IMR-90 (cell line): ENCODE measurements at regions not wholly inside any gene's neighbourhood (a gene's known extent, or its start where the extent isn't known, plus 50 kb on each side); places are given as distances from the start of the nearest gene placed in this dataset.

Experiments used
- ATAC-seq: fragments of 200-7000 bp; cut with Tn5 transposase; 2 replicates; pipeline ENCODE4 v1.9.1; 2020; ENCODE audit warnings: low read depth, mild to moderate bottlenecking, moderate library complexity
- BruUV-seq: library from RNA; stranded (reverse); fragments of 400-500 nt; replicated peaks from 2 replicates; lab custom pipeline; 2021; lab: Mats Ljungman, UMichigan
- CTCF ChIA-PET: fragments of 300-600 bp; formaldehyde crosslinking; extraction: SDS; loops from one replicate; lab custom pipeline; 2021; ENCODE audit warnings: antibody characterized with exemption; lab: Yijun Ruan, JAX
- POLR2A ChIA-PET: fragments of 300-600 bp; sonication (Branson Sonifier 250); formaldehyde crosslinking; loops from one replicate; lab custom pipeline; 2022; ENCODE audit warnings: antibody characterized with exemption; ENCODE audit not compliant: unreplicated experiment; lab: Charles Lee
- DNase-seq: peaks from one replicate; pipeline ENCODE4 v3.0.0; 2013
- H2AFZ ChIP-seq: replicated peaks from 2 replicates; pipeline ENCODE3; 2013; ENCODE audit warnings: low read length, mild to moderate bottlenecking; ENCODE audit not compliant: poor library complexity
- H2AK5ac ChIP-seq: 2 replicates; pipeline ENCODE4 v1.6.1; 2013; ENCODE audit warnings: low read depth, low read length, inconsistent platforms
- H2AK9ac ChIP-seq: replicated peaks from 2 replicates; pipeline ENCODE3; 2013; ENCODE audit warnings: mild to moderate bottlenecking, low read depth, low read length, moderate library complexity; ENCODE audit not compliant: poor library complexity
- H2BK120ac ChIP-seq: 2 replicates; pipeline ENCODE4 v1.6.1; 2013; ENCODE audit warnings: low read depth, low read length, inconsistent platforms
- H2BK15ac ChIP-seq: 3 replicates; pipeline ENCODE4 v1.6.1; 2013; ENCODE audit warnings: low read depth, low read length, inconsistent platforms
- H2BK20ac ChIP-seq: 2 replicates; pipeline ENCODE4 v1.6.1; 2013; ENCODE audit warnings: low read depth, mild to moderate bottlenecking, inconsistent platforms, low read length, moderate library complexity
- H2BK5ac ChIP-seq: 2 replicates; pipeline ENCODE4 v1.6.1; 2013; ENCODE audit warnings: mild to moderate bottlenecking, low read depth, low read length, inconsistent platforms; ENCODE audit not compliant: poor library complexity, severe bottlenecking
- H3K14ac ChIP-seq: replicated peaks from 2 replicates; pipeline ENCODE4 v1.6.1; 2013; ENCODE audit warnings: low read depth, low read length, inconsistent platforms
- H3K18ac ChIP-seq: 2 replicates; pipeline ENCODE4 v1.6.1; 2013; ENCODE audit warnings: low read depth, low read length, control low read depth
- H3K23ac ChIP-seq: 2 replicates; pipeline ENCODE4 v1.6.1; 2013; ENCODE audit warnings: low read depth, low read length, inconsistent platforms
- H3K27ac ChIP-seq: 2 replicates; pipeline ENCODE4 v1.5.1; 2013; ENCODE audit warnings: mild to moderate bottlenecking, control low read depth, low read length; ENCODE audit not compliant: insufficient read depth
- H3K27me3 ChIP-seq: 2 replicates; pipeline ENCODE4 v1.6.1; 2013; ENCODE audit warnings: low read length; ENCODE audit not compliant: control insufficient read depth, insufficient read depth
- H3K36me3 ChIP-seq: 2 replicates; pipeline ENCODE4 v1.6.1; 2013; ENCODE audit warnings: low read length, mixed read lengths; ENCODE audit not compliant: control insufficient read depth, insufficient read depth
- H3K4ac ChIP-seq: 2 replicates; pipeline ENCODE4 v1.6.1; 2013; ENCODE audit warnings: low read depth, low read length, inconsistent platforms
- H3K4me1 ChIP-seq: 2 replicates; pipeline ENCODE4 v1.6.1; 2013; ENCODE audit warnings: low read length, mixed read lengths; ENCODE audit not compliant: control insufficient read depth, insufficient read depth
- H3K4me2 ChIP-seq: 2 replicates; pipeline ENCODE4 v1.6.1; 2013; ENCODE audit warnings: low read depth, mild to moderate bottlenecking, control low read depth, low read length, moderate library complexity
- H3K4me3 ChIP-seq: 2 replicates; pipeline ENCODE4 v1.5.1; 2013; ENCODE audit warnings: low read depth, mild to moderate bottlenecking, control low read depth, low read length, moderate library complexity; ENCODE audit not compliant: insufficient read depth
- H3K56ac ChIP-seq: 2 replicates; pipeline ENCODE4 v1.6.1; 2013; ENCODE audit warnings: low read length, inconsistent platforms; ENCODE audit not compliant: insufficient read depth; ENCODE audit errors: extremely low read depth
- H3K79me1 ChIP-seq, 2 experiments: 2 replicates each; pipeline ENCODE4 v1.6.1; 2013; ENCODE audit warnings: low read length in 2 of 2, inconsistent platforms in 1 of 2, low read depth in 1 of 2
- H3K9ac ChIP-seq: 2 replicates; pipeline ENCODE4 v1.6.1; 2013; ENCODE audit warnings: low read depth, low read length, control low read depth
- H3K9me1 ChIP-seq: 2 replicates; pipeline ENCODE4 v1.6.1; 2013; ENCODE audit warnings: low read length, inconsistent platforms; ENCODE audit not compliant: insufficient read depth
- H3K9me3 ChIP-seq: 2 replicates; pipeline ENCODE4 v1.6.1; 2013; ENCODE audit warnings: low read length; ENCODE audit not compliant: control insufficient read depth, insufficient read depth
- H4K20me1 ChIP-seq: 2 replicates; pipeline ENCODE4 v1.6.1; 2013; ENCODE audit warnings: low read length, inconsistent platforms; ENCODE audit not compliant: insufficient read depth
- H4K5ac ChIP-seq: 2 replicates; pipeline ENCODE4 v1.6.1; 2013; ENCODE audit warnings: mild to moderate bottlenecking, low read depth, low read length, control low read depth
- H4K8ac ChIP-seq, 2 experiments: 2 replicates each; pipeline ENCODE4 v1.6.1; 2013; ENCODE audit warnings: low read depth in 2 of 2, low read length in 2 of 2, control low read depth in 1 of 2, inconsistent platforms in 1 of 2
- H4K91ac ChIP-seq: 2 replicates; pipeline ENCODE4 v1.6.1; 2013; ENCODE audit warnings: low read depth, low read length, inconsistent platforms; ENCODE audit not compliant: insufficient read depth
- BHLHE40 ChIP-seq: fragments of 150-350 bp; IDR thresholded peaks from 2 replicates; pipeline ENCODE4 v1.6.1; 2016; ENCODE audit warnings: mild to moderate bottlenecking, low read depth, low read length
- CEBPB ChIP-seq: IDR thresholded peaks from 2 replicates; pipeline ENCODE4 v1.6.1; 2012; ENCODE audit warnings: low read depth, low read length, improper control_type of control experiment
- NFE2L2 ChIP-seq: fragments of 150-350 bp; IDR thresholded peaks from 2 replicates; pipeline ENCODE4 v1.6.1; 2016; ENCODE audit warnings: low read depth, mild to moderate bottlenecking, low read length
- RAD21 ChIP-seq: IDR thresholded peaks from 2 replicates; pipeline ENCODE4 v1.6.1; 2012; ENCODE audit warnings: low read length, improper control_type of control experiment
- RFX5 ChIP-seq: IDR thresholded peaks from 2 replicates; pipeline ENCODE4 v1.8.0; 2012; ENCODE audit warnings: low read depth, mild to moderate bottlenecking, low read length, moderate library complexity
- SMC3 ChIP-seq: fragments of 150-350 bp; IDR thresholded peaks from 2 replicates; pipeline ENCODE4 v1.6.1; 2016; ENCODE audit warnings: low read depth, mild to moderate bottlenecking, antibody characterized with exemption, low read length, moderate library complexity
- WGBS, 2 experiments: methylation state at CpG; one replicate each; pipeline versions ENCODE4 v1.1.5 to v1.1.7; 2013; ENCODE audit warnings: missing lambda C conversion rate in 2 of 2; ENCODE audit not compliant: insufficient read length in 1 of 2; ENCODE audit errors: extremely low coverage in 2 of 2; 5-methylcytosine and 5-hydroxymethylcytosine counted together
- dilution Hi-C: fragments of 300-500 bp; cut with HindIII; formaldehyde crosslinking; loops from one replicate; pipeline ENCODE4 v1.14.3; 2018; ENCODE audit warnings: low sequenced_read_pairs; ENCODE audit not compliant: unreplicated experiment
- in situ Hi-C: fragments of 300-500 bp; cut with MboI; formaldehyde crosslinking; loops from 3 replicates; pipeline ENCODE4 v1.14.3; 2019; ENCODE audit warnings: low sequenced_read_pairs, inconsistent platforms, mixed read lengths
- intact Hi-C: fragments of 100-400 bp; cut with micrococcal nuclease; formaldehyde crosslinking; loops from 2 replicates; pipeline ENCODE4 v1.10.0; 2022
- TF ChIP-seq, protein P1 (sequence below): fragments of 150-350 bp; IDR thresholded peaks from 2 replicates; pipeline ENCODE4 v1.6.1; 2016; ENCODE audit warnings: low read depth, mild to moderate bottlenecking, low read length, moderate library complexity, borderline replicate concordance
- TF ChIP-seq, protein P2 (sequence below): conservative IDR thresholded peaks from 2 replicates; pipeline ENCODE4 v1.5.1; 2012; ENCODE audit warnings: mild to moderate bottlenecking, low read depth, low read length, improper control_type of control experiment
- TF ChIP-seq, protein P3 (sequence below): fragments of 150-350 bp; IDR thresholded peaks from 2 replicates; pipeline ENCODE4 v1.6.1; 2017; ENCODE audit warnings: mild to moderate bottlenecking, antibody characterized with exemption, low read length, low read depth

DNA sequence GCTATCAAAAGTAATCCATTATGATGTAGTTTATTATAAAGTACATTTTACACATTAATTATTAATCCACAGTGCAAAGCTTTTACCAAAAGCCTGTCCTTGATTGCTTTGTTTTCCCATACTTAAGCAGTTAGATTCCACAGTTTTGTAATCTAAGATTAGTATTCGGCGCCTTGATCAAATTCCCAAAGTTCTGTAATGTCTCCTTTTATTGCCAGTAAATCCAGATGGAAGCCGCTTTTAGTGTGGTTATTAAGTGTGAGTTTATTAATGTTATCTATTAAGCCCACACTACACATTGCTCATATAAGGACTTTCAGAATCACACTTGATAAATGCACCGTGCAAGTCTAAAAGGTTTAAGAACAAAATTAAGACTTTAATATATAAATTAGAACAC is 199.2 kb upstream of the PKN2 start:
- H3K23ac ChIP-seq: no peak overlapping the region
- no peak overlapping the region for H3K9ac ChIP-seq
- no peak overlapping the region for H2BK120ac ChIP-seq
- H3K4me1 ChIP-seq: no peaks in the 10 kb centered on the region
- no TSS peak for BruUV-seq
- H3K36me3 ChIP-seq: no peaks in the 10 kb centered on the region
- no peak for DNase-seq
- H3K27me3 ChIP-seq: no peaks in the 10 kb centered on the region; the same call in 1 of the 2 replicates
- no peak overlapping the region for H3K4me2 ChIP-seq
- no peak overlapping the region for H3K18ac ChIP-seq
- no CpG with 5 or more reads among the region's 4 CpGs for WGBS, 2 experiments
- ChIA-PET POLR2A (no interaction called here), CTCF (no interaction called here)
- H2BK15ac ChIP-seq: no peak overlapping the region
- H3K14ac ChIP-seq: no peak overlapping the region
- no peak for ATAC-seq
- H3K9me3 ChIP-seq: no peaks in the 10 kb centered on the region
- H3K56ac ChIP-seq: no peak overlapping the region
- no peak overlapping the region for H4K91ac ChIP-seq
- H4K5ac ChIP-seq: no peak overlapping the region
- dilution Hi-C loops (no loop called here), in situ Hi-C loops (no loop called here), intact Hi-C loops (no loop called here)
- H4K8ac ChIP-seq: no peak overlapping the region
- no peak overlapping the region for H2BK20ac ChIP-seq
- no peak overlapping the region for H2AK9ac ChIP-seq
- no peaks in the 10 kb centered on the region for H4K20me1 ChIP-seq
- no peak overlapping the region for H2AFZ ChIP-seq
- H3K27ac ChIP-seq: no peak overlapping the region
- no peak overlapping the region for H2BK5ac ChIP-seq
- H3K4me3 ChIP-seq: no peak overlapping the region
- TF ChIP-seq RFX5 (no peak), BHLHE40 (no peak), NFE2L2 (no peak), SMC3 (no peak), CEBPB (no peak), RAD21 (no peak)
- TF ChIP-seq, protein P1, sequence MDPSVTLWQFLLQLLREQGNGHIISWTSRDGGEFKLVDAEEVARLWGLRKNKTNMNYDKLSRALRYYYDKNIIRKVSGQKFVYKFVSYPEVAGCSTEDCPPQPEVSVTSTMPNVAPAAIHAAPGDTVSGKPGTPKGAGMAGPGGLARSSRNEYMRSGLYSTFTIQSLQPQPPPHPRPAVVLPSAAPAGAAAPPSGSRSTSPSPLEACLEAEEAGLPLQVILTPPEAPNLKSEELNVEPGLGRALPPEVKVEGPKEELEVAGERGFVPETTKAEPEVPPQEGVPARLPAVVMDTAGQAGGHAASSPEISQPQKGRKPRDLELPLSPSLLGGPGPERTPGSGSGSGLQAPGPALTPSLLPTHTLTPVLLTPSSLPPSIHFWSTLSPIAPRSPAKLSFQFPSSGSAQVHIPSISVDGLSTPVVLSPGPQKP: no peak
- TF ChIP-seq, protein P2, sequence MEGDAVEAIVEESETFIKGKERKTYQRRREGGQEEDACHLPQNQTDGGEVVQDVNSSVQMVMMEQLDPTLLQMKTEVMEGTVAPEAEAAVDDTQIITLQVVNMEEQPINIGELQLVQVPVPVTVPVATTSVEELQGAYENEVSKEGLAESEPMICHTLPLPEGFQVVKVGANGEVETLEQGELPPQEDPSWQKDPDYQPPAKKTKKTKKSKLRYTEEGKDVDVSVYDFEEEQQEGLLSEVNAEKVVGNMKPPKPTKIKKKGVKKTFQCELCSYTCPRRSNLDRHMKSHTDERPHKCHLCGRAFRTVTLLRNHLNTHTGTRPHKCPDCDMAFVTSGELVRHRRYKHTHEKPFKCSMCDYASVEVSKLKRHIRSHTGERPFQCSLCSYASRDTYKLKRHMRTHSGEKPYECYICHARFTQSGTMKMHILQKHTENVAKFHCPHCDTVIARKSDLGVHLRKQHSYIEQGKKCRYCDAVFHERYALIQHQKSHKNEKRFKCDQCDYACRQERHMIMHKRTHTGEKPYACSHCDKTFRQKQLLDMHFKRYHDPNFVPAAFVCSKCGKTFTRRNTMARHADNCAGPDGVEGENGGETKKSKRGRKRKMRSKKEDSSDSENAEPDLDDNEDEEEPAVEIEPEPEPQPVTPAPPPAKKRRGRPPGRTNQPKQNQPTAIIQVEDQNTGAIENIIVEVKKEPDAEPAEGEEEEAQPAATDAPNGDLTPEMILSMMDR: no peak
- TF ChIP-seq, protein P3, sequence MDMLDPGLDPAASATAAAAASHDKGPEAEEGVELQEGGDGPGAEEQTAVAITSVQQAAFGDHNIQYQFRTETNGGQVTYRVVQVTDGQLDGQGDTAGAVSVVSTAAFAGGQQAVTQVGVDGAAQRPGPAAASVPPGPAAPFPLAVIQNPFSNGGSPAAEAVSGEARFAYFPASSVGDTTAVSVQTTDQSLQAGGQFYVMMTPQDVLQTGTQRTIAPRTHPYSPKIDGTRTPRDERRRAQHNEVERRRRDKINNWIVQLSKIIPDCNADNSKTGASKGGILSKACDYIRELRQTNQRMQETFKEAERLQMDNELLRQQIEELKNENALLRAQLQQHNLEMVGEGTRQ: no peak
- H3K9me1 ChIP-seq: no peaks in the 10 kb centered on the region
- H3K79me1 ChIP-seq: no peaks in the 10 kb centered on the region
- no peak overlapping the region for H2AK5ac ChIP-seq
- H3K4ac ChIP-seq: no peak overlapping the region
